ENCODE measurements at regions not wholly inside any gene's neighbourhood (a gene's known extent, or its start where the extent isn't known, plus 50 kb on each side); places are given as distances from the start of the nearest gene placed in this dataset.
"Not testable (repeated sequence)": the region's sequence is repeated elsewhere in the genome, so short reads cannot be mapped to it uniquely, and the experiment has no call there.

DNA sequence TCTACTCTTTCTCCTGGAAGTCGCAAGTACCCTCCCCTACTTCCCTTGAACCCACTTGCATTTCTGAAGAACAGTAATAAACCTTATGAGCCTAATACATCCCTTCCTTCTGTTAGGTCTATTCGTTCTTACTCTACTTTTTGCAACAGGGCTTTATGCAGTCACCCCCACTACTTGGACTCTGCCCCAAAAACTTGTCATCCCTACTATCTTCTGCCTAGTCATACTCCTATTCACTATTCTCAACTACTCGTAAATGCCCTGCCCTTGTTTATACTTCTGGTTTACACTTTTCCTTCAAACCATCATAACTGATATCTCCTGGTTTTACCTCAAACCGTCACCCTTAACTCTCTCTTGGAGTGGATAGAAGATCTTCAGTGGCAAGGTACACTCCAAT, 55.2 kb upstream of the SLIT2 start:
- no peak for DNase-seq (ENCODE audit: low read depth in 3 of 3, low spot score in 1 of 3)

DNA sequence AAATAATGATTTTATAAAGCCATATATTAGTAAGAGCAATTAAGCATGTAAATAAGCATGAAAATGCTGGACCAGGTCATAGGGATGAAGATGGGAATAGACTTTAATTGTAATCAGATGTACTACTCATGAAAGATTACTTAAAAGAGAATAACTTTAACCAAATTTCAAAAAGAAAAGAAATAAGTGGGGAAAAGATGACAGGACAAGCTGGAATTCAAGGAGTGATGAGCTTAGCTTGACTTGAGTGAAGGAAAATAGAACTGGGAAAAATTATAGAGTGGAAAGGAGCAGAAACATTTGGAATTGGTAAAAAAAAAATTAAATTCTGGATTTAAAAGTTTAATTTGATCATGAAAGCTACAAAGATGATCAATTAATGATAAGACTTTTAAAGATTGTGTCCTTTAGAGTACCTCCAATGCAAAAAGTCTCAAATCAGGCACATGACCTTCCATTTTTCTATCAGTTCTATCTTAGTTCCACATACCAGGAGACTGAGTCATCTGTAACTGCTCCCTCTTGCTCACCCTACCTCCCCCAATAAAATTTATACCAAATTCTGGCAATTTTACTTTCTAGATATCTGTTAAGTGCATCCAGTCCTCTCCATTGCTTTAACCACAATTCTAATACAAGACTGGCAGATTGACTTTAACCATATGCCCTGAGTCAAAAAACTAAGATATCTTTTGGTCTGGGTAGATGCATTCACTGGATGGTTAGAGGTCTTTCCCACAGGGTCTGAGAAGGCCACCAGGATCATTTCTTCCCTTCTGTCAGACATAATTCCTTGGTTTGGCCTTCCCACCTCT, 56.4 kb upstream of the SLIT2 start:
- no peak for DNase-seq (ENCODE audit: low read depth in 3 of 3, low spot score in 1 of 3)

DNA sequence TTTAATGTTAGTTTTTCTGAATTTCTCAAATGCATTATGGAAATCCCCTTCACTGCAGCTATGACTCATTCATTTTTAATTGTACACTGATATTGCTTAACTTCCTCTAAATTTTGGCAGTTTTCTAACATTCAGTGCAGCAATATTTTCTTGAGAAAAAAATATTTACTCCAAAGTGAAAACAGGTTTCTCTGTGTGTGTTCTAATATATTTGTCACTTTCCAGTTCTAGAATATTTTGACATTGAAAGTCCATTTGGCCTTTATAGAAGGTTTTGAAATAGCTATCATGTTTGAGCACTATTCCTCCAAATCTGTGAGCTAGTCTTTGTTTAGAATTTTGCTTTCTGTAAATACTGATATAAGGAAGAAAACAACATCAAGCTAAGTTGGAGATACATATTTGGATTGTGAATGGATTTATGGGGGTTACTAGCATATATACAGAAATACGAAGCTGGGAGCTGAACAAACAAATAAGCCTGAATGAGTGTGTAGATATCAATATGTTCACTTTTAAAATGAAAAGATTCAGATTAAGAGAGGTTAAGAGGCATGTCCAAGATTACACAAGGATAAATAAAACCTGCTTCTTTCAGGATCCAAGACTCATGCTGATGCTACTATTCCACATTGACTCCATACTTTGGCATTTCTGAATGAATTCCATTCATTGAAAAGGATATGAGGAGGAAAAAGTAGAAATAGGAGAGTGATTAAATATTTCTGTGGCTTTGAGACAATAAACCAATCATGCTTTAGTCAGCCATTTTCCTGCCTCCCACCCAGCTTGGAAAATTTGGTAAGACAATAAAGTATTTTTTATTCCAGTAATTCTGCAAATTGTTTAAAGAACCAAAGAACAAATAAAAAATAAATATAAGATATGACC, 57.3 kb upstream of the SLIT2 start:
- no peak for DNase-seq (ENCODE audit: low read depth in 3 of 3, low spot score in 1 of 3)

DNA sequence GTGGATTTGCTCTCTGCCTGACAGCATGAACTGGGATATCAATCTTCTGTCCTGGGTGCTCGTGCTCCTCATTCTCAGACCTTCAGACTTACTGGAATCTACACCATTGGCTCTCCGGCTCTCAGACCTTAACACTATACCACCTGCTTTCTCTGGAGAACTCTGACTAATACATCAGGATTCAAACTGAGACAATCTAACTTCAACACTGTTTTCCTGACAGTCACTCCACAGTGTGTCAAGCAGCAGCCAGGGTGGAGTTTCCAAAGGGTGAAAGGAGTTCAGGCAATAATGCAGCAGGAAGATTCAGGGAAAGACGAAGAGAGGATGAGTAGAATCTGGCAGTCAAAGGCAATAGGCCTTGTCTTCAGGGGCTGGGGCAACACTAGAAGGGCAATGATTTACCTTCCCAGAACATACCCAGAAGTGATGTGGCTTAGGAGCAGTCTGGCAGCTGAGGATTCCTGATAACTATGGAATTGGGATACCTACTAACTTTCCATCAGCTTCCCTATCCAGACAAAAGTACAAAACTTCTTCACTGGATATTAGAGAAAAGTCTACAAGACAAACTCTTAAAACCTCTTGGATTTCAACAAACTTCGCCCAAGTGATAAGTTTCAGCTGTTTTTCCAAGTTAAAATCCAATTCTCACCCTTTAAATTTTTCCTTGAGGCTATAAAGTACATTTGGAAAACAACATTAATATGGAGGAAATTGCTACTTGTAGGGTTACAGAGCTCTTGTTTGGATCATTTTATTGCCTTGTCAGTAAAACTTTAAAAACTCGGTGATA, 58.4 kb upstream of the SLIT2 start:
- no peak for DNase-seq (ENCODE audit: low read depth in 3 of 3, low spot score in 1 of 3)

DNA sequence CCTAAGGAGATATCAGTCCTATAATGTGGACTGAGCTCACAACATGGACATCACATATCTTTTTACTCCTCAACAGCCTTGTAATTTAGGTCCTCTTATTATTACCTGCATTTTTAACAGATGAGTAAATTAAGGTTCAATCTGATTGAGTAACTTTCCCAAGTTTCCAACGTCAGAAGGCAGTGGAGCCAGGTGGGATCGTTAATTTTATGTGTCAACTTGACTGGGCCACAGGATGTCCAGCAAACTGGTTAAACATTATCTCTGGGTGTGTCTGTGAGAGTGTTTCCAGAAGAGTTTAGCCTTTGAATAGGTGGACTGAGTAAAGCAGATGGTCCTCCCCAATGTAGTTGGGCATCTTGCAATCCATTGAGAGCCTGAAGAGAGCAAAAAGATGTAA, 59.0 kb upstream of the SLIT2 start:
- no peak for DNase-seq (ENCODE audit: low read depth in 3 of 3, low spot score in 1 of 3)

DNA sequence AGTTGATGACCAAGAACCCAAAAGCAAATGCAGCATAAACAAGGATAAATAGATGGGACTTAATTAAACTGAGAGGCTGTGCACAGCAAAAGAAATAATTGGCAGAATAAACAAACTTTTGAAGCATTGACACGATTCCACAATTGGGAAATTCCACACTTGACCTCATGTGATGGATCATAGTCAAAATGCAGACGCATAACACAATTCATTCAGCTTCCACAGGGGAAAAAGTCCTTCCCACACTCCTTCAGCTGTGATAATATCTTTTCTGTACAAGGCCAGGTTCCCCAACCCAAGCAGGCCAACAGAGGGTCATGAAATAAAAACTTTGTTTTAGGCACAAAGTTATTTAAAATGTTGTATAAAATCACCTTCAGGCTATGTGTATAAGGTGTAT, 66.6 kb upstream of the SLIT2 start:
- DNase-seq (ENCODE audit: low read depth in 3 of 3, low spot score in 1 of 3) = no peak

DNA sequence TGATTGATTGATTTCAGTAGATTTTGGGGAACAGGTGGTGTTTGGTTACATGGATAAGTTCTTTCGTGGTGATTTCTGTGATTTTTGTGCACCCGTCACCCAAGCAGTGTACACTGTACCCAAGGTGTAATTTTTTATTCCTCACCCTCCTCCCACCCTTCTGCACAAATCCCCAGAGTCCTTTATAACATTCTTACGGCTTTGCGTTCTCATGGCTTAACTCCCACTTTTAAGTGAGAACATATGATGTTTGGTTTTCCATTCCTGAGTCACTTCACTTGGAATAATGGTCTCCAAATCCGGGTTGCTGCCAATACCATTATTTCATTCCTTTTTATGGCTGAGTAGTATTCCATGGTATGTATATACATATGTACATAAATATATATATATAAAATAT, 68.6 kb upstream of the SLIT2 start:
- DNase-seq (ENCODE audit: low read depth in 3 of 3, low spot score in 1 of 3) = not testable (repeated sequence)

DNA sequence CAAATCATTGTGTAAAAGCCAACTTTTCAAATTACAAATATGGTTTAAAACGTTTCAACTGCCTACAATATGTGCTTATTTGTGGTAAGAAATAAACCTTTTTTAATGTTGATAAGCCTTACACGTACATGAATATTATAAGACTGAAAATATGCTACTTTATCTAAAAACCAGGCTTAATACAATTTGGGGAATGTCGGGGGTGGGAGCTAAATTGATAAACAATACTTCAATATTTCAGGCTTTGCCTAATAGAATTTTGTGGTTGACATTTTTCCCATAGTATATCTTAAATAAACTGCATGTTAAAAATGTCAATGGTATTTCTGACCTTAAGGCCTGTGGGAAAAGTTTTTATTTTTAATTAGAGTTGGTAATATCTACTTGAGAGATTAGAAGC, 69.8 kb upstream of the SLIT2 start:
- no peak for DNase-seq (ENCODE audit: low read depth in 3 of 3, low spot score in 1 of 3)

DNA sequence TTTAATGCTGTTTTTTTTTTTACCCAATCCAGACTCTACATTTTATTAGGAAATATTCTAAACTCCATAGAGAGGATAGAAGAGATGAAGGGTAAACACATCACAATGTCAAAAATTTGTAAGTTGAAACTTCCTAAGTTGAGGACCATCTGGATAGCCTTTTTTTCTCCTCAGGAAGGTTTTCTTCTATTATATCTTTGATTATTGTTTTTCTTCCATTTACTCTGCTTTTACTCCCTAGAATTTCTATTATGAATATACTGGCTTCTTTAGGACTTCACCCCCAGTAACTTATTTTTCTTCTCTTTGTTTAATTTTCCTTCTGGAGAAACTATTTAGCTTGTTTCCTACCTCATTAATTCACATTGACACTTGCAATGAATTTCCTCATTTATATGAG, 71.2 kb upstream of the SLIT2 start:
- DNase-seq (ENCODE audit: low read depth in 3 of 3, low spot score in 1 of 3) = no peak

DNA sequence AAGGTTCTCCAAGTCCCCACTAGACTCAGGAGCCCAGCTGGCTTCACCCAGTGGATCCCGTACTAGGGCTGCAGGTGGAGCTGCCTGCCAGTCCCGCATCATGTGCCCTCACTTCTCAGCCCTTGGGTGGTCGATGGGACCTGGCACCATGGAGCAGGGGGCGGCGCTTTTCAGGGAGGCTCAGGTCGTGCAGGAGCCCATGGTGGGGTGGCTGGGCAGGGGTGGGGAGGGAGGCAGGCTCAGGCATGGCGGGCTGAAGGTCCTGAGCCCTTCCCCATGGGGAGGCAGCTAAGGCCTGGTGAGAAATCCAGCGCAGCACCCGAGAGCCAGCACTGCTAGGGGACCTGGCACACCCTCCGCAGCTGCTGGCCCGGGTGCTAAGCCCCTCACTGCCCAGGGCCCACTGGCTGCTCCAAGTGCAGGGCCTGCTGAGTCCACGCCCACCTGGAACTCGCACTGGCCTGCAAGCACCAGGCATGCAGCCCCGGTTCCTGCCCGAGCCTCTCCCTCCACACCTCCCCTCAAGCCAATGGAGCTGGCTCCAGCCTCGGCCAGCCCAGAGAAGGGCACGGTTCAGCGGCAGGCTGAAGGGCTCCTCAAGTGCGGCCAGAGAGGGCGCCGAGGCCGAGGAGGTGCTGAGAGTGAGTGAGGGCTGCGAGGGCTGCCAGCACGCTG, 72.7 kb upstream of the SLIT2 start:
- DNase-seq (ENCODE audit: low read depth in 3 of 3, low spot score in 1 of 3) = no peak

DNA sequence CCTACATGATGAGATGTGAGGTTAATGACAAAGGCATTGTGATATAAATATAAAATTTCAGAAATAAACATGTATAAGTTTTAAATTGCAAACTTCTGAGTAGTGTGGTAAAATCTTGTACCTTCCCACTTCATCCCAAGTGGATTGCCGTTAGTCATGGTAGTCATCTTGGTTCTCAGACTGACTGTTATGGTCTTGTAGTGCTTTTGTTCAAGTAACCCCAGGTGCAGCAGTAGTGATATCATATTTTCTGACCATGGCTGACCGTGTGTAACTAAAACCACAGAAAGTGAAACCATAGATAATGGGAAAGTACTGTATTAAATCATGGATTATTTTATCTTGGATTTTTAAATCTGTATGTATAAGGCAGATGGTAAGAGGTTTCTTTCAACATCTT, 74.8 kb upstream of the SLIT2 start:
- DNase-seq (ENCODE audit: low read depth in 3 of 3, low spot score in 1 of 3) = no peak

DNA sequence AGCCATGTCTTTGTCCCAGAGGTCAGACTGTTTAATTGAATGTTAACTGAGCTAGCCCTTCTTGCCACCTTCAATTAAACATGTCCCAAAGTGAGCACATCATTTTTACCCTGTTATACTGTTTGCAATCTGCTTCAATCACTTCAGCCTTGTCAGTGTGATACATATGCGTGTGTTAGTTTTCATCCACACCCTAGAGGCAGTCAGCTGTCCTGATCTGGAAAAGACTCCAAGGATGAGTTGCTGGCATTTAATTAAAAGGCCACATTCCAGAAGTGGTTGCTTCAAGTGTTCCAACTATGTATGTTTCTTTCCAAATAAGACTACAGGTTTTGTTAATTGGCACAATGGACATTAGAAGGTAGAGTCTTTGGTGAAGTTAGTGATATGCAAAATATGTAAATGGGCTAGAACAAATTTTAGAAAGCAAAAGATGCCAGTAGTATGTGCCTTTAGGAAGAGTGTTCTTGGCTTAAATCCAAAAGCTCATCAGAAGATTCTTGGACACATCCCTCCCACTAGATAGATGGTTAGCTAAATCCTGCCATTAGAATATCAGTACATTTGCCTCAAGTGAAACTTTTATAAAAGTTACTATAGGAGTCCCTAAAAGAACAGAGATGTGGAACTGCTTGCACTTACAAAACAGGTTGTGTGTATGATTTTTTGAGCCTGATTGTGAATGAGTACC, 79.5 kb upstream of the SLIT2 start:
- DNase-seq (ENCODE audit: low read depth in 3 of 3, low spot score in 1 of 3) = no peak

DNA sequence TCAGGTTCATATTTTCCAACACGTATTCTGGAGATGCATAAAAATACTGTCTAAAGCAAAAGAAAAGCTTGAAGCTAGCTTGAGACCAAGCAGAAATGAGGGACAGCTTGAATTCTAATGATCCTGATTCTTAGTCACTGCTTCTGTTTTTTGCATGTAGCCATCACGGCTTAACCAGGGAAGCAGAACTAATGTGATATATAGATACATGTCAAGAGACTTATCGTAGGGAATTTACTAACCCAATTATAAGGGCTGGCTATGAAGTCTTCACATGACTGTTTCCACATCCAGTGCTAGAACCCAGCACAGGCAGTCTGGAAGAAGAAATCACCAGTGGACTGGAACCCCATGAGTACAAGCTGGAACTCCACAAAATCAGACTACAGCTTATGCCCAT, 85.2 kb upstream of the SLIT2 start:
- no peak for DNase-seq (ENCODE audit: low read depth in 3 of 3, low spot score in 1 of 3)

DNA sequence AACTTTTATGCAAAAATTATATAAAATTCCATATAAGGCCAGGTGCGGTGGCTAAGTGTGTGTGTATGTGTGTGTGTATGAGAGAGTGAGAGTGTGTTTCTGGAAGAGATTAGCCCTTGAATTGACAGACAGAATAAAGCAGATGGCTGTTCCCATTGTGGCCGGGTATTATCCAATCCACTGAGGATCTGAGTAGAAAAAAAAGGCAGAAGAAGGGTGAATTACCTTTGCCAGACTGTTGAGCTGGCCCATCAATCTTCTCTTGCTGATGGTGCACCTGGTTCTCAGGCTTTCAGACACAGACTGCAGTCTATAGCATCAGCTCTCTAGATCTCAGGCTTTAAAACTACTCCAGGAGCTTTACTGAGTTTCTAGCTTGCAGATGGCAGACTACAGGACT, 92.2 kb upstream of the SLIT2 start:
- no peak for DNase-seq (ENCODE audit: low read depth in 3 of 3, low spot score in 1 of 3)

DNA sequence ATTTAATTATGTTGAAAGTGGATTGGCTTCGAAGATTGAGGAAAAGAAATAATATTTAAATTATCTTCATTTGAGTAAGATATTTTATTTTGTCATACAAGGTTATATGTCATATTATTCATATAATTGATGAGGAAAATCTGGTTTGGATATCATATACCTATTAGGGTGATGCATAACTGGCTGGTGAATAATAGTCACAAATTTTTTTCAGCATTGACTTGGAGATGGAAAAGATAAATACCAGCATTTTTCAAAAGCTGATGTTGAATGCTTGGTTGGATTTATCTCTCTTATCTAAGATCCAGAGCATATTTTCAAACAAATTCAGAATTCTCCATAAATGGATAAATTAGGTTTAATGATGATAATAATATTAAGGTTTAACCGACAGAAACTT, 93.5 kb upstream of the SLIT2 start:
- DNase-seq (ENCODE audit: low read depth in 3 of 3, low spot score in 1 of 3) = no peak

DNA sequence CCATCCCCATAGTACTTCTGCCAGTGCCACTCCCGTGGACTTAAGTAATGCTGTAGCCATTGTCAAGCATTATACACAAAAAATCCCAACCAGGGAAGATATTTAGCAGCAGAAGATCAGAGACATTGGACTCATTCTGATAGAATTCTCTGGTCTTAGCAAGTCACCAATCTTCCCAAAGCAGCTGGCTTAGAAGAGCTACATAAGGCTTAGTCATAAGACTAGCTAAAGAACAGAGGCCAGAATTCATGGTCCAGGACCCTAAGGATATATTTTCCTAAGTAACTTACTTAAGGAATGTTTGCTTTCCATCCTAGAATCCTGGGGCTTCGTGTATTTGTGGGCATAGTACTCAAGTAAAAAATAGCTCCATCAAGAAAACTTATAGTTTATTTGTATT, 100.3 kb upstream of the SLIT2 start:
- no peak for DNase-seq (ENCODE audit: low read depth in 3 of 3, low spot score in 1 of 3)

DNA sequence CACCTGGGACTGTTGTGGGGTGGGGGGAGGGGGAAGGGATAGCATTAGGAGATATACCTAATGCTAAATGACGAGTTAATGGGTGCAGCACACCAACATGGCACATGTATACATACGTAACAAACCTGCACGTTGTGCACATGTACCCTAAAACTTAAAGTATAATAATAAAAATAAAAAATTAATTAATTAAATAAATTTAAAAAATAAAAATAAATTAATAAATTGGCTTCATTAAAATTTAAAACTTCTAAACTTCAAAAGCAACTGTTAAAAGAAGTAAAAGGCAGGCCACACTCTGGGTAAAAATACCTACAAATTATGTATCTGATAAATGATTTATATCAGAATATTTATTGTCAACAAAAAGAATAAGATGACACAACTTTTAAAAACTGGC, 102.6 kb upstream of the SLIT2 start:
- DNase-seq (ENCODE audit: low read depth in 3 of 3, low spot score in 1 of 3) = not testable (repeated sequence)

DNA sequence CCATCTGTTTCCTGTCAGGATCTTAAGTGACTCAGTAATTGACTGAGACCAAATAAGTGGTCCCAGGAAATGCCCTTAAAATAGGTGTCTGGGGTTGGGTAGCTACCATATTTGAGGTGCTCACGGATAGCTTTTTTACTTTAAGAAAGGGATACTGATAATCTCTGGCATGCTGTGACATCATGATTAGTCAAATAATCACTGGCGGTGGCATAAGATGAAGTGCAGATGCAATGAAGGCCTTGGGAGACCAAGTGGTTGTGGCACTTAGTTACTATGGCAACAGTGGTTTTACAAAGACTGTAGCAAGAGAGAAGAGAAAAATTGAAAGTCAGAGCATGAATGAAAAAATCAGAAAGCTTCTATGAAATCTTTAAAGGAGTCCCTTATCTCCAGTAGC, 114.5 kb upstream of the SLIT2 start:
- DNase-seq (ENCODE audit: low read depth in 3 of 3, low spot score in 1 of 3) = no peak

DNA sequence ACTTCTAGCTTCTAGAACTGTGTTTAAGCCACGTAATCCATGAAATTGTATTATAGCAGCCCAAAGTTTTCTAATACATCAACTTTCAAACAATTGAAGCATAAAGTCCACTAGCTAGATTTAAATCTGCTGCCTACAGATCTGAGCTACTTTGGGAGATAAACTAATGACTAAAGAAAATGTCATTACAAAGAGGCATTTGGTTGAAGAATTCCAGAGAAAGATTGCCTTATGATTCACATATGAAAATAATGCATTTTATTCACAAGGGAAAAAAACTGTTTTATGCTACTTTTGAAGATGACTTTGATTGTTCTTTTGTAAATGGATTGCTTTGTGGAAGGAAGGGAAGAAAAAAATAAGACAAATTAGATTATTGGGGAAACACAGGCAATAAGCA, 124.1 kb upstream of the SLIT2 start:
- no peak for DNase-seq (ENCODE audit: low read depth in 3 of 3, low spot score in 1 of 3)

DNA sequence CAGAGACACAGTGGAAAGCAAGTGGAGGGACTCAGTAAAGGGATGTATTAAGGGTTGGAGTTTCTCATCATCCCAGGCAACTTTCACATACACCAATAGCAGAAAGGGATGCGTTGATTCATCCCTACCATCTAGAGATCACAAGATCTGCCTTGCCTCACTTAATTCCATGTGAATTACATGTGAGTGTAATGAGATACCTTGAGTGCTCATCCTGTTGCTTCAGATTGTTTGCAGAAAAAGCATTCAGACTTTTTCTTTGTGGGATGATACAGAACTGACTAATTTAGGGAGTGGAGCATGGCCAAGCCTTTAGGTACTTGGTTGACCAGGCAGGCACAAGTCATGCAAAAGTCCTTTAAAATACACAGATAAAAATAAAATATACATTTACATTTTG, 124.8 kb upstream of the SLIT2 start:
- DNase-seq (ENCODE audit: low read depth in 3 of 3, low spot score in 1 of 3) = no peak
